HG03135 (cell line): ENCODE measurements at regions not wholly inside any gene's neighbourhood (a gene's known extent, or its start where the extent isn't known, plus 50 kb on each side); places are given as distances from the start of the nearest gene placed in this dataset.
"Not testable (repeated sequence)": the region's sequence is repeated elsewhere in the genome, so short reads cannot be mapped to it uniquely, and the experiment has no call there.

ENCODE experiments used
- ATAC-seq: cut with Tn5 transposase; IDR thresholded peaks from one replicate; pipeline ENCODE4 v1.9.1; 2021; ENCODE audit warnings: mild to moderate bottlenecking, moderate library complexity; ENCODE audit not compliant: unreplicated experiment

GRCh38 chr14:44873536-44873935, 88.2 kb downstream of the KLHL28 start:
- ATAC-seq, result no peak

- ATAC-seq, result no peak
These were observed 95.0 kb downstream of the KLHL28 start for GRCh38 chr14:44866770-44867169.

DNA sequence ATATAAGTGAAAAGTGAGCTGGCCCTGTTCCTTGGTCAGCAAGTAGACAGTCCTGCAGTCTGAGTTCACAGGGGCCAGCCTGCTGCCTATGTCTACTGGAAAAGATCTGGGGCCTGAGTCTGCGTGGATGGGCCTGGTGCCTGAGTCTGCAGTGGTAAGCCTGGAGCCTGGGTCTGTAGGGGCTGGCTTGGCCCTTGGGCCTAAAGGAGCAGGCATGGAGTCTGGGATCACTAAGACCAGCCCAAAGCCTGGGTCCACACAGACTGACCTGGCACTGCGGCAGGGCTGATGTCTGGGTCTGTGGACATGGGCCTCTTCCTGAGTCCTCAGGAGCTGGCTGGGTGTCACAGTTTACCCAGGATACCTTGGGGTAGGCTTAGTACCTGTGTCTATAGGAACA, 95.4 kb downstream of the KLHL28 start:
- ATAC-seq, result no peak

DNA sequence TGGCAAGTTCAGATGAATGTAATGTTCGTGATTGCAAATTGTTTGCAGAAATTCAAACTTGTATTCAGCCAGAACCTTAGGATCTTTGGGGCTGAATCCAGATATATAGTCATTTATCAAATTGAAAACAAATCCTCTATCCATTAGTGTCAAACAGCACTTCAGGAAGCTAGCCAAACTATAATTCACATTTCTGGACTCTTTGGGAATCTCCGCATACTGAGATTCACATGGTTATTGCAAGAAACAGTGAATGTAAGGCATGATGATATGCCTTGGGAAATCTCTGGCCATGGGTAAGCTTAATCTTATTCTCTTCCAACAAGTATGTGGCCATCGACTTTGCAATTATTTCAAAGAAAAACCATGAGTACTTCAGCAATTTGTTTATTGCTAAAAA, 98.5 kb downstream of the KLHL28 start:
- no peak for ATAC-seq

- ATAC-seq, result no peak
These were observed 107.6 kb downstream of the KLHL28 start for GRCh38 chr14:44854114-44854513.

DNA sequence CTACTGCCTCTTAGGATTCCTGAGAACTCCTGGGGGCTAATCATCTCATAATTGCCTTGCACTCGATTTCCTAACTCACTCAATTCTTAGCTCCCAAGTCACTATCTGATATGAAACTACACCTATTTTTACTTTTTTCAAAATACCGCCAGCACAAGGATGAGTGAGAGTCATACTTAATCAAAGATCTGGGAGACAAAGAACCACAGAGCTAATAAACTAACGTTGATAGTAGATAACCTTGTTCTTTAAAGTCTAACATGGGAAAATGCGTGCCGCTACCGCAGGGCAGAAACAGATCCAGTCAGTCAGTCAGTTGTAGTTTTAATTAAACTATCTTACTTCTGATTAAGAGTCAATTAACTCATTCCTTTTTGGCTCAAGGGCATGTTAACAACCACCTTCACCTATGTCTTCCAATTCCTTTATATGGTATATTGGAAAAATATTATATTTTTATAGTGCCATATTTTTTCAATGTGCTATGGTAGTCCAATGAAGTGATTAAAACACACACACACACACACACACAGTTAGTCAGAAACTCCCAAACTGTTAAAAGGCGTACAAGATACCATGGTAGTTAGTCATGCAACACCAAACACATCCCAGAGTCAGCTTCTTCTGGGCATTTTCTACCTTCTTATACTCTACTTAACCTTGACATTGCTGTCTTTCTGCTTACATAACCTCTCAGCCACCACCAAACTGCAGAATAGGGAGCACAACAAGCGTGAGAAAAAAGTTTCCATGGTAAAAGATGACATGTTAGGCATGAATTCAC, 114.0 kb downstream of the KLHL28 start:
- ATAC-seq, result no peak

DNA sequence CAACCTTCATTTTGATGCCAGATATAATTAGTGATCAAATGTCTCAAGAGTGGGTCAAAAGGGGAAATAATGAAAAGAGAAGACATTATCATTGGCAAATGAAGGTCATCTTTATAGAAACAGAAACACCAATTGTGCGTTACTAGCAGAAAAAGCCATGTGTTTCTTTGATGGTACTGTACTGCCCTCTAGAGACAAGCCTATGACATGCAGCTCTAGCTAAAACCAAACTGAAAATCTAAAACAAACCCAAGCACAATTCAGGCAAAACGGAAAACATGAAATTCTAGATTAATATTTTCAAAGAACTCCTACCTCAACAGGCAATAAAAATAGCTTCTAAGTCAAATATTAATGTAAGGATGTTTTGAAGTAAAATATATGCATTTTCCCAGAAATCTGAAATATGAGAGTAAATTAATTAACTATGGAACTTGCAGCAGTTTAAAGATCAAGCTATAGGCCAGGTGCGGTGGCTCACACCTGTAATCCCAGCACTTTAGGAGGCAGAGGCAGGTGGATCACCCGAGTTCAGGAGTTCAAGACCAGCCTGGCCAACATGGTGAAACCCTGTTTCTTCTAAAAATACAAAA, 115.4 kb downstream of the KLHL28 start:
- ATAC-seq, result peak; percentile 75

DNA sequence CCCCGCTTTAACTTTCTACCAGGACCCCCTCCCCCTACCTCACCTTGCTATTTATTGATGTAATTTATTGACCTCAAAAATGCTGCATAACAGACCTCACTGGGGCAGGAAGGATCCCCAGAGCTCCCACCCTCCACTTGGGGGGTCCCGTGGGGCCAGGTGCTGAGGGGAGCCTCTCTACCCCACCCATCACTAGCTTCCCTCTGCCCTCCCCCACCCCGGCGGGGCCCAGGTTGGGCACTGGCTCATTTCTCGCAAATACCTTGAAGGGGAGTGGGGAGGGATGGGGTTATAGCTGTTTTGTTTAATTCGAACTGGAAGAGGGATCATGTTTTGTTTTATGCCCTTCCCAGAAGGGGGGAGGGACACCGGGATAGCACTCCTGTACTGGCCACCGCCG, 125.8 kb downstream of the KLHL28 start:
- ATAC-seq, result not testable (repeated sequence)

DNA sequence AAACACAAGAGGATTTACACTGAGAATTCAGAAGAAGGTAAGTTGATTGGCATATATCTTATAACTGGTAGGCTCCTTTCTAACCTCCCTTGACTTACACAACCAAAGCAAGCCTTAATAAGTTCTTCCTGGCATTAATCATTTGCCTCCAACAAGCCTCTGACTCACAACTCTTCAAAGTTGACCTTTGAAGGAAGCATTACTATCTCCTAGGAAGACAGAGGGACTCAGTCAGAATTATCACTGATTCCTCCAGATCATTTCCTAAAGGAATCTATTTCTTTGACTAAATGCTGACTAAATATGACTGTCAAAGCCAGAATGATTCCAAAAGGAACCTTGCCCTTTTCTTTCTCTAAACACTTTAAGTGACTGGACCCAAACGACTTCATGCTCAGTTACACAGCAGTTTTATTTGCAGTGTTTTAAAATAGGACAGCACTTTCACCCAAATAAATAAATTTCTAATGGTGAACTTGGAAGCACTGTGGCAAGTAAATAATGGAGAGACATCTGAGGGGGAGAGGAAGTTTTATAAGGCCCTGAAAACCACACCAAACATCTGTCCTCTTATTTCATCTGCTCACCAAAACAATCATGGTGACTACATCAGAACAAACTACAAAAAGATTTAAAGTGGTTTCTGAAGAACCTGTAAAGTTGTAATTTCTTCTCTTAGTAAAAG, 128.2 kb downstream of the KLHL28 start:
- ATAC-seq, result no peak

- no peak for ATAC-seq
These were observed 131.4 kb downstream of the KLHL28 start for GRCh38 chr14:44830371-44830770.

DNA sequence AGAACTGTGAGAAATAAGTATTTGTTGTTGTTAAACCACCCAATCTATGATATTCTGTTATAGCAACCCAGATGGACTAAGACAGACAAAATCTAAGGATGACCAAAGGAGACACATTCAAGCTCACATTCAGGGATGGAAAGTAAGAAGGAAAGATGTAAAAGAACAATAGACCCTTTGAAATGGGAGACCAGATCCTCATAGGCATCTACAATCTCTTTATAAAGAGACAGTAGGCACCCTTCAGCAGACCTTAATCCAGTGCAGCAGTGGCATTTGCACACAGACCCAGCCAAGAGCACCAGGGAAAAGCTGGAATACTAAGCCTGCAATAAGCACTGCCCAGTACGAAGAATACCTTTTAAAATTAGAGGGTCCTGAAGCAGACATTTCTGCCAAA, 132.7 kb downstream of the KLHL28 start:
- no peak for ATAC-seq

DNA sequence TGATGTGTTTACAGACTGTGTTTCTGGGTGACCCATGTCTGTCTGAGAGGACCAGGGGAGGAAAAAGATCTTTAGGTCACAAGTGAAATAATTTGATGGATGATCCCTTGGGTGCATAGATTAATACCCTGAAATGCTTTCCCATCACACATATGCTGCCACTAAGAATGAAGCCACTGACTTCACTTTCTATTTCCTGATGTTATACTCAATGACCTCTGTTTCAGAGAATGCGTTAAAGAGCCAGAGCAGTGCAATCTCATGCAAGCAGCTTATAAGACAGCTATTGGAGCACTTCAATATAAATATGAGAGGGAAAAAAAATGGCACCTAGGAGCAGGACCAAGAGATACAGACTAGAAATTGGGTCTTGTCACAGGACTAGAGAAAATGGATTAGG, 133.7 kb downstream of the KLHL28 start:
- ATAC-seq, result no peak

GRCh38 chr14:44820230-44820964, 141.3 kb downstream of the KLHL28 start:
- ATAC-seq, result no peak

DNA sequence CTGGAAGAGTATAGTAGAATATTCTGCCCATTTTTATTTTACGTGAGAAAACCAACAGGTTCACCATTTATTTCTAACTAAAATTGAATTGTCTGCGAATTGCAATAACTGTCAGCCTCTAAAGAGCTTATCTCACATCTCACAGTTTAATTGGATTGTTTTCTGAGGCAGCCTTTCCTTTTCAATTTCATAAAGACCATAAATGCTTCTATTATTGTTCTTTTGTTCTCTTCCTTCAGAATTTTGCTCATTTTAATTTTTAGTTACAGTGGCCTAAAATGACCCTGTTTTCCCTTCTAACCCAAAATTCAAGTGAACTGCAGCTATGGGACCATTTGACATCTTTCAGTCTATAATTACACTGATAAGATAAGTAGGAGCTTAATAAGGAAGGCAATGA, 147.6 kb downstream of the KLHL28 start:
- no peak for ATAC-seq

DNA sequence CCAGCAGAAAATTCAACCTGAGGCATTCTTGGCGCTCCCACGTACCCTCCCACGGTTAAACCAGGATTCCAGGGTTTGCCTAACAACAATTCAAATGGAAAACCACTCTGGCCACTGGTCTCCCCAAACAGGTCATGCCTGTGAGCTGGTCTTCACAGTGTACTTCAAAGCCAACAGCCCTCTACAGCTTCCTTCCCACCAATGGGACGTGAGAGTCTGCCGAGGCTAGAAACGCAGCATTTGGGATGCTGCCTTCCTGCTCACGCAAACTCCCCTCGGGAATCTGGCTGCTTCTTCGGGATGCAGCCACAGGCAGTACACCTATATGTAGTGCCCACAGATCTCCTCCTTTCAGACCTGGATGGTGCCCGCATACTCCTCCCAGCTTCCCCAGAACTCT, 149.1 kb downstream of the KLHL28 start:
- no peak for ATAC-seq

DNA sequence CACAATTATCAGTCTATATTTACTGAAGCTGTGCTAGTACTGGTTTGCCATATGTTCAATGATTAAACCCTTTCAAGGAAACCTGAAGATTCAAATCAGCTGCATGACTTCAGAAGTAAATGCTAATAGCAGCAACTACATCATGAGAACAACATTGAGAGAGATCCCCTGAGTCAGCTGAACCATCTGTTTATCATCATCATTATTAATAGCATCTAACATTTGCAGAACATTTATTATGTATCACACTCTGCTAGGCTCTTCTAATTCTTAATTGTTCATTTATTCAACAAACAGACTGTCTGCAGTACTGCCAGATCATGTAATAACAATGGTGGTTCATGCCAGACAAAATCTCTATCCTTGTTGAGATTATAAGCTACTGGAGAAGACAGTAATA, 157.4 kb downstream of the KLHL28 start:
- ATAC-seq, result no peak

DNA sequence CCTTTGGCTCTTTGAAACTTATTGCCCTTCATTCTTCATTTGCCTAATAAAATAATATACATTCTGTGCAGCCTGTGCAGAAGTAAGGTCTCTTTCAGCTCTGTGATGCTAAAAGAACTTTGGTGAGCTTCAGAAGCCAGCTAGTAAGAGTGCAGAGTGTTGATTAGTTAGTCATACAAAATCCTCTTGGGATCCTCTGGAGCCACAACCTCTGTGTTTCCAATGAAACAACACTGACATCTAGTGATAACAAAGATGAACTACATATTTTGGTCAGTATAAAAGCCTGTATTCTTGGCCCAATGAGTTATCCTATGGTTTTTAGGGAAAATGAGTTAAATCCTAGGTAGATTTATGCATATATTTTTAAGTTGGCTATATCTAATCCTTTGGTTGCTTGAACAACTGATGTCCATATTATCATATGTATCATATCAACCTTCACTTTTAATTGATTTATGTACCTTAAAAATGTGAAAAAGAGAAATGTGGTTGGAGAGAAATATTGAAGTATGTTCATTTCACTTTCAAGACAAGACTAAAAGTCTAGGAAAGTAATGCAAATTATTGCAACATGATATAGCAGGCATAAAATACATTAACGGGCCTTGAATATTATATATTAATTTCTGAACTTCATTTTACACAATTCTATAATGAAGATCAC, 158.4 kb downstream of the KLHL28 start:
- peak; percentile 77 for ATAC-seq

DNA sequence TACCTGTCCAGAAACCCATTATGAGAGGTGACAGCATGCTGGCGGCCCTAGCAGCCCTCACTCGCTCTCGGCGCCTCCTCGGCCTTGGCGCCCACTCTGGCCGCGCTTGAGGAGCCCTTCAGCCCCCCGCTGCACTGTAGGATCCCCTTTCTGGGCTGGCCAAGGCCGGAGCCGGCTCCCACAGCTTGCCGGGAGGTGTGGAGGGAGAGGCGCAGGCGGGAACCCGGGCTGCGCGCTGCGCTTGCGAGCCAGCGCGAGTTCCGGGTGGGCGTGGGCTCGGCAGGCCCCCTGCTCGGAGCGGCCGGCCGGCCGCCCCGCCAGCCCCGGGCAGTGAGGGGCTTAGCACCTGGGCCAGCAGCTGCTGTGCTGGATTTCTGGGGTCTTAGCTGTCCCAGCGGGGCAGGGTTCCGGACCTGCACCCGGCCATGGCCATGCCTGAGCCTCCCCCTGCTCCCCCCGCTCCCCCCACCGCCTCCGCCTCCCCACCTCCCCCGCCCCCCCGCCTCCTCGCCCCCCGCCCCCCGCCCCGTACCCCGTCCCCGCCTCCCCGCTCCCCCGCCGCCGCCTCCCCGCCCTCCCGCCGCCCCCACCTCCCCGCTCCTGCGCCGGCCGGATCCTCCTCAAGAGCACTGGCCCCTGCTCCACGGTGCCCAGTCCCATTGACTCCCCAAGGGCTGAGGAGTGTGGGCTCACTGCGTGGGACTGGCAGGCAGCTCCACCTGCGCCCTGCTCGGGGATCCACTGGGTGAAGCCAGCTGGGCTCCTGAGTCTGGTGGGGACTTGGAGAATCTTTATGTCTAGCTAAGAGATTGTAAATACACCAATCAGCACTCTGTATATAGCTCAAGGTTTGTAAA, 163.1 kb downstream of the KLHL28 start:
- no peak for ATAC-seq

DNA sequence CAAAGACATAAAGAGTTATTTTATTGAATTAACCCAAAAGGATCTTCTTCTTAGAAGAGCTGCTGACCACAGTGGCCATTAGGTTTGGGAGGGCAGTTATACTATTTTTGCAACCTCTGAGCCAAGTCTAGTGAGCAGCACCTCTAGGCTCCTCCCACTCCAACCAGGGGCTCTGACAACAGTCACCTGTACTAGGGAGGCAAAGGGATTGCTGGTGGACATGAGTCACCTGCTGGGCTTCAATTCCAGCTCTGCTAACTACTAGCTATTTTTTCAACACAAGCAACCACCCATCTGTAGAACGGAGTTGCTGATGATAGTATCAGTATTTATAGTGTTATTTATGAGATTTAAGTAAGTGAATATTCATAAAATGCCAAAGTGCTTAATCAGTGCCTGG, 166.0 kb downstream of the KLHL28 start:
- no peak for ATAC-seq

DNA sequence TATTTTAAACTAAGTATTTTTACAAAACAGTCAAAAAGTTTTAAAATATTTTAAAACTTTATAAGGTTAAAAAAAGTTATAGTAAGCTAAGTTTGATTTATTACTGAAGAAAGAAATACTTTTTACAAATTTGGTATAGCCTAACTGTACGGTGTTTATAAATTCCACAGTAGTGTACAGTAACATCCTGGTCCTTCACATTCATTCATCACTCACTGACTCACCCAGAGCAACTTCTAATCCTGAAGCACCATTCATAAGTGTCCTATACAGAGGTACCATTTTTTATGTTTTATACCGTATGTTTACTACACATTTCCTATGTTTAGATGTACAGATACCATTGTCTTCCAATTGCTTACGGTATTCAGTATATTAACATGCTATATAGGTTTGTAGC, 170.0 kb downstream of the KLHL28 start:
- ATAC-seq, result no peak
